Progenitor cell of endocrine pancreas (in vitro differentiated cells): ENCODE measurements at regions not wholly inside any gene's neighbourhood (a gene's known extent, or its start where the extent isn't known, plus 50 kb on each side); places are given as distances from the start of the nearest gene placed in this dataset.

Experiments
- DNase-seq: peaks from one replicate; pipeline ENCODE4 v3.0.0; 2021; ENCODE audit warnings: low spot score; ENCODE audit not compliant: unreplicated experiment
- H3K27ac Mint-ChIP-seq: 2 replicates; pipeline ENCODE4 v1.8.0; 2021; ENCODE audit warnings: mild to moderate bottlenecking, moderate library complexity, mixed read lengths
- H3K27me3 Mint-ChIP-seq: 2 replicates; pipeline ENCODE4 v1.8.0; 2021; ENCODE audit warnings: mixed read lengths
- H3K36me3 Mint-ChIP-seq: 2 replicates; pipeline ENCODE4 v1.8.0; 2022; ENCODE audit warnings: mixed read lengths; ENCODE audit not compliant: insufficient read depth
- H3K4me1 Mint-ChIP-seq: 2 replicates; pipeline ENCODE4 v1.8.0; 2021; ENCODE audit warnings: low read depth, mixed read lengths
- H3K4me3 Mint-ChIP-seq: 2 replicates; pipeline ENCODE4 v1.8.0; 2021; ENCODE audit warnings: low read depth, mild to moderate bottlenecking, moderate library complexity, mixed read lengths
- H3K9me3 Mint-ChIP-seq: 2 replicates; pipeline ENCODE4 v1.8.0; 2021; ENCODE audit warnings: low read depth, mixed read lengths
- TF ChIP-seq, protein P1 (sequence below): fragments of 200-600 bp; sonication (generic); IDR thresholded peaks from one replicate; pipeline ENCODE4 v1.5.0; 2021; ENCODE audit warnings: antibody characterized with exemption, mild to moderate bottlenecking; ENCODE audit not compliant: unreplicated experiment

- Mint-ChIP-seq H3K36me3 (no peaks in the 10 kb centered on the region), H3K4me1 (no peaks in the 10 kb centered on the region), H3K9me3 (no peaks in the 10 kb centered on the region), H3K4me3 (no peak overlapping the region), H3K27me3 (peaks cover 5% of the 10 kb centered on the region), H3K27ac (no peak overlapping the region)
- TF ChIP-seq, protein P1, sequence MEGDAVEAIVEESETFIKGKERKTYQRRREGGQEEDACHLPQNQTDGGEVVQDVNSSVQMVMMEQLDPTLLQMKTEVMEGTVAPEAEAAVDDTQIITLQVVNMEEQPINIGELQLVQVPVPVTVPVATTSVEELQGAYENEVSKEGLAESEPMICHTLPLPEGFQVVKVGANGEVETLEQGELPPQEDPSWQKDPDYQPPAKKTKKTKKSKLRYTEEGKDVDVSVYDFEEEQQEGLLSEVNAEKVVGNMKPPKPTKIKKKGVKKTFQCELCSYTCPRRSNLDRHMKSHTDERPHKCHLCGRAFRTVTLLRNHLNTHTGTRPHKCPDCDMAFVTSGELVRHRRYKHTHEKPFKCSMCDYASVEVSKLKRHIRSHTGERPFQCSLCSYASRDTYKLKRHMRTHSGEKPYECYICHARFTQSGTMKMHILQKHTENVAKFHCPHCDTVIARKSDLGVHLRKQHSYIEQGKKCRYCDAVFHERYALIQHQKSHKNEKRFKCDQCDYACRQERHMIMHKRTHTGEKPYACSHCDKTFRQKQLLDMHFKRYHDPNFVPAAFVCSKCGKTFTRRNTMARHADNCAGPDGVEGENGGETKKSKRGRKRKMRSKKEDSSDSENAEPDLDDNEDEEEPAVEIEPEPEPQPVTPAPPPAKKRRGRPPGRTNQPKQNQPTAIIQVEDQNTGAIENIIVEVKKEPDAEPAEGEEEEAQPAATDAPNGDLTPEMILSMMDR: no peak
- no peak for DNase-seq
Measured at GRCh38 chr1:114289824-114290223, 136.2 kb upstream of the SYT6 start.

GRCh38 chr1:114289306-114289705 lies 135.6 kb upstream of the SYT6 start:
- no peaks in the 10 kb centered on the region for H3K9me3 Mint-ChIP-seq
- no peaks in the 10 kb centered on the region for H3K36me3 Mint-ChIP-seq
- H3K27ac Mint-ChIP-seq: no peak overlapping the region
- TF ChIP-seq, protein P1: no peak
- DNase-seq: no peak
- H3K4me3 Mint-ChIP-seq: no peak overlapping the region
- H3K4me1 Mint-ChIP-seq: no peaks in the 10 kb centered on the region
- H3K27me3 Mint-ChIP-seq: peaks cover 8% of the 10 kb centered on the region

DNA sequence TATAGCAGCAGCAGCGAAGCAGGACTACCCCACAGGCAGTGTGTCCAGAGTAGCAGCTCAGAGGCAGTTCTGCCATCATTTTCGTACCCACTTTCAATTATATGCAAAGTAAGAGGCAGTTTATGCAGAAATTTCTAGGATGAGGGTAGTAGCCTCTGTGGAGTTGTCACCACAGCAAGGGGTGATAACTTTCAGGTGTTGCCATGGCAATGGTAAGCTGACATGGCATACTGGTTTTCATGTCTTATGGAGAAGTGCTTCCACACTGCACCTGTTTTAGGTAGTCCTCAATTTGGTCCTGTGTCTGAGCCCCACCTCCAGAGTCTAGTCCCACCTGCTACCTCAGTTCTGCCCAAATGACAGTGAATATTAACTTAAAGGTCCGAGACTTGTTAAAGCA lies 133.3 kb upstream of the SYT6 start:
- Mint-ChIP-seq H3K27ac (no peak overlapping the region), H3K4me1 (no peaks in the 10 kb centered on the region), H3K27me3 (peaks cover 8% of the 10 kb centered on the region), H3K4me3 (no peak overlapping the region), H3K9me3 (no peaks in the 10 kb centered on the region), H3K36me3 (no peaks in the 10 kb centered on the region)
- TF ChIP-seq, protein P1: no peak
- DNase-seq: no peak

GRCh38 chr1:114286179-114286578 lies 132.5 kb upstream of the SYT6 start:
- Mint-ChIP-seq H3K36me3 (no peaks in the 10 kb centered on the region), H3K9me3 (no peaks in the 10 kb centered on the region), H3K4me3 (no peak overlapping the region), H3K27me3 (peaks cover 8% of the 10 kb centered on the region), H3K27ac (no peak overlapping the region), H3K4me1 (no peaks in the 10 kb centered on the region)
- no peak for DNase-seq
- TF ChIP-seq, protein P1: no peak

DNA sequence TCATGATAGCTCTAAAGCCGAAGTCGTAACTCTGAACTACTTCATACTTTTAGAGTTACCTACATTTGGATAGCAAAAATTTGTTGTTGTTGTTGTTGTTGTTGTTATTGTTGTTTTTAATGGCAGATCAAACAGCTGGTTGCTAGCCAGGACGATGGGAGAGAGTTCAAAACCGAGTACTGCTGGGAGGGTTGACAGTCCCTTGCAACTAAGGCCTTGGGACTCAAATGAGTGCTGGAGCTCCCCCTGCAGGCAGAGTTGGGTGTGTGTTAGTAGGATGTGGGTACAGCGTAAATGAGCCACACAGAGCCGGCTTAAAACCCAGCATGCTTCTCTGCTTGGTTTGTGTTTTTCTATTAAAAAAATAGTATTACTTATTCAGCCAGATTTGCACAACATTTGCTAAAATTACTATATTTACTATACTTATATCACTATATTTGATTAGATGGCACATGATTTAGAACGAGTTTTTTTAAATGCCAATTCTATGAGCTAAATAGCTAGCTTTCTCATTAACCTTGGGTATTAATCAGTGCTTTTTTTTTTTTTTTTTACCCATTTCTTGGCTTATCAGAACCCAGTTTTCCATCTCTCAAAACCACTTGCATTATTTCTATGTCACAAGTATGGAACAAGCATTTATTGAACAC lies 129.2 kb upstream of the SYT6 start:
- Mint-ChIP-seq H3K27me3 (peaks cover 8% of the 10 kb centered on the region), H3K27ac (no peak overlapping the region), H3K36me3 (no peaks in the 10 kb centered on the region), H3K4me1 (no peaks in the 10 kb centered on the region), H3K9me3 (peaks cover 12% of the 10 kb centered on the region), H3K4me3 (no peak overlapping the region)
- DNase-seq: peak; percentile 66
- TF ChIP-seq, protein P1: peak; percentile 88
